Lung (tissue), 11 donors: ENCODE measurements at regions not wholly inside any gene's neighbourhood (a gene's known extent, or its start where the extent isn't known, plus 50 kb on each side); places are given as distances from the start of the nearest gene placed in this dataset.

Experiments used
- ATAC-seq: fragments of 200-7000 bp; cut with Tn5 transposase; one replicate; pipeline ENCODE4 v1.9.1; 2020; ENCODE audit warnings: moderate number of reproducible peaks; ENCODE audit not compliant: insufficient read depth, low FRiP score
- DNase-seq, 3 donors: peaks; one replicate each; pipeline ENCODE4 v3.0.0-alpha.2; 2013 to 2017
- H3K27ac ChIP-seq, 2 donors: one replicate each; pipeline ENCODE4 v1.5.1; 2013; ENCODE audit warnings: mild to moderate bottlenecking in 2 of 2, moderate library complexity in 2 of 2, control low read depth in 1 of 2, inconsistent platforms in 1 of 2, low read depth in 1 of 2, low read length in 1 of 2
- H3K27me3 ChIP-seq, 3 donors: one replicate each; pipeline ENCODE4 v1.5.1; 2013; ENCODE audit warnings: low read length in 2 of 3; ENCODE audit not compliant: control insufficient read depth in 3 of 3, insufficient read depth in 3 of 3
- H3K36me3 ChIP-seq, 4 donors: one replicate each; pipeline ENCODE4 v1.5.1; 2013; ENCODE audit warnings: low read length in 4 of 4, mild to moderate bottlenecking in 1 of 4, moderate library complexity in 1 of 4; ENCODE audit not compliant: control insufficient read depth in 4 of 4, insufficient read depth in 4 of 4
- H3K4me1 ChIP-seq, 5 donors: one replicate each; pipeline ENCODE4 v1.5.1; 2013; ENCODE audit warnings: low read length in 5 of 5, mild to moderate bottlenecking in 2 of 5, moderate library complexity in 1 of 5; ENCODE audit not compliant: control insufficient read depth in 5 of 5, insufficient read depth in 5 of 5
- H3K4me3 ChIP-seq: one replicate; pipeline ENCODE4 v1.5.1; 2013; ENCODE audit warnings: mild to moderate bottlenecking, control low read depth, moderate library complexity
- H3K9ac ChIP-seq, 2 donors: one replicate each; pipeline ENCODE4 v1.5.1; 2013; ENCODE audit warnings: low read length in 2 of 2, control low read depth in 1 of 2; ENCODE audit not compliant: insufficient read depth in 1 of 2
- H3K9me3 ChIP-seq, 4 donors: one replicate each; pipeline ENCODE4 v1.5.1; 2013; ENCODE audit warnings: low read length in 3 of 4, mild to moderate bottlenecking in 1 of 4, moderate library complexity in 1 of 4; ENCODE audit not compliant: control insufficient read depth in 4 of 4, insufficient read depth in 3 of 4
- CTCF ChIP-seq: IDR thresholded peaks from 2 replicates; pipeline ENCODE4 v1.5.1; 2012; ENCODE audit warnings: mild to moderate bottlenecking; ENCODE audit errors: control extremely low read depth, extremely low read depth
- WGBS, 2 donors: extraction: QIAGEN DNeasy Blood & Tissue Kit; methylation state at CpG; one replicate each; pipeline ENCODE4 v1.1.7; 2013; 5-methylcytosine and 5-hydroxymethylcytosine counted together
- donor health status: control.
- donor health status: control.
- donor health status: Bipolar disorder and iron deficiency.
- donor health status: healthy.
- donor health status: DM: yes; HTN: yes; CAD: no.

- Histone ChIP-seq H3K27me3 (no peaks in the 10 kb centered on the region), H3K4me1 (peaks cover 0 to 3% (median 0%) of the 10 kb centered on the region in 5 donors), H3K9ac (no peak overlapping the region), H3K27ac (no peak overlapping the region), H3K36me3 (no peaks in the 10 kb centered on the region), H3K9me3 (peaks cover 0 to 2% (median 0%) of the 10 kb centered on the region in 4 donors), H3K4me3 (no peak overlapping the region)
- DNase-seq (no peak), ATAC-seq (no peak)
- 52 to 58% methylated on average over 2 of the region's 2 CpGs for WGBS, 2 donors
- no peak for TF ChIP-seq CTCF
These were observed 1137.3 kb downstream of the REEP3 start for GRCh38 chr10:64658528-64658927.

GRCh38 chr10:64659311-64659710, 1138.1 kb downstream of the REEP3 start:
- no peaks in the 10 kb centered on the region for H3K4me1 ChIP-seq
- H3K36me3 ChIP-seq, result no peaks in the 10 kb centered on the region
- DNase-seq, result no peak
- no peak for ATAC-seq
- no peak overlapping the region for H3K27ac ChIP-seq
- H3K27me3 ChIP-seq, result no peaks in the 10 kb centered on the region
- no peak overlapping the region for H3K9ac ChIP-seq
- H3K9me3 ChIP-seq, result peaks cover 0 to 2% (median 0%) of the 10 kb centered on the region in 4 donors
- TF ChIP-seq CTCF, result no peak
- H3K4me3 ChIP-seq, result no peak overlapping the region
- WGBS, 2 donors, result 88 to 95% methylated on average over 1 of the region's 1 CpG

GRCh38 chr10:64682043-64682442, 1160.8 kb downstream of the REEP3 start:
- WGBS, 2 donors, result 94 to 97% methylated on average over 3 of the region's 3 CpGs
- DNase-seq (no peak), ATAC-seq (no peak)
- Histone ChIP-seq H3K9me3 (no peaks in the 10 kb centered on the region), H3K9ac (no peak overlapping the region), H3K27me3 (no peaks in the 10 kb centered on the region), H3K4me1 (no peaks in the 10 kb centered on the region), H3K4me3 (no peak overlapping the region), H3K27ac (no peak overlapping the region), H3K36me3 (no peaks in the 10 kb centered on the region)
- no peak for TF ChIP-seq CTCF

GRCh38 chr10:64690194-64690593, 1169.0 kb downstream of the REEP3 start:
- Histone ChIP-seq H3K27ac (no peak overlapping the region), H3K9me3 (no peaks in the 10 kb centered on the region), H3K4me3 (no peak overlapping the region), H3K4me1 (peaks cover 0 to 5% (median 0%) of the 10 kb centered on the region in 5 donors), H3K27me3 (no peaks in the 10 kb centered on the region), H3K36me3 (no peaks in the 10 kb centered on the region), H3K9ac (no peak overlapping the region)
- DNase-seq (no peak), ATAC-seq (no peak)
- 71 to 87% methylated on average over 3 of the region's 3 CpGs for WGBS, 2 donors
- no peak for TF ChIP-seq CTCF
